ENCODE measurements at regions not wholly inside any gene's neighbourhood (a gene's known extent, or its start where the extent isn't known, plus 50 kb on each side); places are given as distances from the start of the nearest gene placed in this dataset.

GRCh38 chr4:83724485-83725335 lies 188.8 kb downstream of the GPAT3 start:
- Histone ChIP-seq H3K4me3 (ENCODE audit: low read length in 2 of 2) (no peak overlapping the region), H3K4me1 (ENCODE audit: control insufficient read depth in 2 of 2, insufficient read depth in 2 of 2, low read length in 2 of 2) (no peaks in the 10 kb centered on the region), H3K27me3 (ENCODE audit: control insufficient read depth in 2 of 2, insufficient read depth in 1 of 2, low read length in 1 of 2) (no peaks in the 10 kb centered on the region), H3K27ac (ENCODE audit: low read depth in 1 of 2, low read length in 1 of 2) (no peak overlapping the region), H3K36me3 (ENCODE audit: control insufficient read depth in 2 of 2, insufficient read depth in 2 of 2, low read length in 1 of 2) (no peaks in the 10 kb centered on the region), H3K9me3 (ENCODE audit: control insufficient read depth in 2 of 2, insufficient read depth in 1 of 2, low read length in 1 of 2) (no peaks in the 10 kb centered on the region)
- WGBS, result 95% methylated on average over 14 of the region's 14 CpGs
- no peak for DNase-seq (ENCODE audit: low read depth in 6 of 9, low spot score in 9 of 9)

- H3K4me3 ChIP-seq (ENCODE audit: low read length in 2 of 2), result no peak overlapping the region
- DNase-seq (ENCODE audit: low read depth in 6 of 9, low spot score in 9 of 9), result no peak
- H3K27me3 ChIP-seq (ENCODE audit: control insufficient read depth in 2 of 2, insufficient read depth in 1 of 2, low read length in 1 of 2), result no peaks in the 10 kb centered on the region
- no peaks in the 10 kb centered on the region for H3K36me3 ChIP-seq (ENCODE audit: control insufficient read depth in 2 of 2, insufficient read depth in 2 of 2, low read length in 1 of 2)
- 54% methylated on average over 6 of the region's 6 CpGs for WGBS
- H3K4me1 ChIP-seq (ENCODE audit: control insufficient read depth in 2 of 2, insufficient read depth in 2 of 2, low read length in 2 of 2), result no peaks in the 10 kb centered on the region
- H3K9me3 ChIP-seq (ENCODE audit: control insufficient read depth in 2 of 2, insufficient read depth in 1 of 2, low read length in 1 of 2), result no peaks in the 10 kb centered on the region
- H3K27ac ChIP-seq (ENCODE audit: low read depth in 1 of 2, low read length in 1 of 2), result no peak overlapping the region
These were observed 187.7 kb downstream of the GPAT3 start for GRCh38 chr4:83723609-83724008.

- no peak for DNase-seq (ENCODE audit: low read depth in 6 of 9, low spot score in 9 of 9)
- H3K27me3 ChIP-seq (ENCODE audit: control insufficient read depth in 2 of 2, insufficient read depth in 1 of 2, low read length in 1 of 2), result no peaks in the 10 kb centered on the region
- WGBS, result 94% methylated on average over 5 of the region's 5 CpGs
- H3K4me1 ChIP-seq (ENCODE audit: control insufficient read depth in 2 of 2, insufficient read depth in 2 of 2, low read length in 2 of 2), result no peaks in the 10 kb centered on the region
- H3K36me3 ChIP-seq (ENCODE audit: control insufficient read depth in 2 of 2, insufficient read depth in 2 of 2, low read length in 1 of 2), result no peaks in the 10 kb centered on the region
- H3K9me3 ChIP-seq (ENCODE audit: control insufficient read depth in 2 of 2, insufficient read depth in 1 of 2, low read length in 1 of 2), result no peaks in the 10 kb centered on the region
- H3K4me3 ChIP-seq (ENCODE audit: low read length in 2 of 2), result no peak overlapping the region
- H3K27ac ChIP-seq (ENCODE audit: low read depth in 1 of 2, low read length in 1 of 2), result no peak overlapping the region
These were observed 186.9 kb downstream of the GPAT3 start for GRCh38 chr4:83722730-83723269.

GRCh38 chr4:83716874-83717273 lies 181.0 kb downstream of the GPAT3 start:
- no peaks in the 10 kb centered on the region for H3K4me1 ChIP-seq (ENCODE audit: control insufficient read depth in 2 of 2, insufficient read depth in 2 of 2, low read length in 2 of 2)
- no peak for DNase-seq (ENCODE audit: low read depth in 6 of 9, low spot score in 9 of 9)
- no peak overlapping the region for H3K4me3 ChIP-seq (ENCODE audit: low read length in 2 of 2)
- no peak overlapping the region for H3K27ac ChIP-seq (ENCODE audit: low read depth in 1 of 2, low read length in 1 of 2)
- H3K36me3 ChIP-seq (ENCODE audit: control insufficient read depth in 2 of 2, insufficient read depth in 2 of 2, low read length in 1 of 2), result no peaks in the 10 kb centered on the region
- H3K9me3 ChIP-seq (ENCODE audit: control insufficient read depth in 2 of 2, insufficient read depth in 1 of 2, low read length in 1 of 2), result no peaks in the 10 kb centered on the region
- no peaks in the 10 kb centered on the region for H3K27me3 ChIP-seq (ENCODE audit: control insufficient read depth in 2 of 2, insufficient read depth in 1 of 2, low read length in 1 of 2)

- Histone ChIP-seq H3K27me3 (ENCODE audit: control insufficient read depth in 2 of 2, insufficient read depth in 1 of 2, low read length in 1 of 2) (no peaks in the 10 kb centered on the region), H3K9me3 (ENCODE audit: control insufficient read depth in 2 of 2, insufficient read depth in 1 of 2, low read length in 1 of 2) (no peaks in the 10 kb centered on the region), H3K4me3 (ENCODE audit: low read length in 2 of 2) (no peak overlapping the region), H3K27ac (ENCODE audit: low read depth in 1 of 2, low read length in 1 of 2) (no peak overlapping the region), H3K36me3 (ENCODE audit: control insufficient read depth in 2 of 2, insufficient read depth in 2 of 2, low read length in 1 of 2) (no peaks in the 10 kb centered on the region), H3K4me1 (ENCODE audit: control insufficient read depth in 2 of 2, insufficient read depth in 2 of 2, low read length in 2 of 2) (no peaks in the 10 kb centered on the region)
- no peak for DNase-seq (ENCODE audit: low read depth in 6 of 9, low spot score in 9 of 9)
These were observed 177.0 kb downstream of the GPAT3 start for GRCh38 chr4:83712890-83713289.

- Histone ChIP-seq H3K36me3 (ENCODE audit: control insufficient read depth in 2 of 2, insufficient read depth in 2 of 2, low read length in 1 of 2) (no peaks in the 10 kb centered on the region), H3K27me3 (ENCODE audit: control insufficient read depth in 2 of 2, insufficient read depth in 1 of 2, low read length in 1 of 2) (no peaks in the 10 kb centered on the region), H3K27ac (ENCODE audit: low read depth in 1 of 2, low read length in 1 of 2) (no peak overlapping the region), H3K4me1 (ENCODE audit: control insufficient read depth in 2 of 2, insufficient read depth in 2 of 2, low read length in 2 of 2) (no peaks in the 10 kb centered on the region), H3K4me3 (ENCODE audit: low read length in 2 of 2) (no peak overlapping the region), H3K9me3 (ENCODE audit: control insufficient read depth in 2 of 2, insufficient read depth in 1 of 2, low read length in 1 of 2) (no peaks in the 10 kb centered on the region)
- DNase-seq (ENCODE audit: low read depth in 6 of 9, low spot score in 9 of 9), result no peak
- 95% methylated on average over 7 of the region's 7 CpGs for WGBS
These were observed 173.7 kb downstream of the GPAT3 start for GRCh38 chr4:83709627-83710026.

GRCh38 chr4:83708500-83709175 lies 172.7 kb downstream of the GPAT3 start:
- Histone ChIP-seq H3K9me3 (ENCODE audit: control insufficient read depth in 2 of 2, insufficient read depth in 1 of 2, low read length in 1 of 2) (no peaks in the 10 kb centered on the region), H3K27me3 (ENCODE audit: control insufficient read depth in 2 of 2, insufficient read depth in 1 of 2, low read length in 1 of 2) (no peaks in the 10 kb centered on the region), H3K4me1 (ENCODE audit: control insufficient read depth in 2 of 2, insufficient read depth in 2 of 2, low read length in 2 of 2) (no peaks in the 10 kb centered on the region), H3K27ac (ENCODE audit: low read depth in 1 of 2, low read length in 1 of 2) (no peak overlapping the region), H3K36me3 (ENCODE audit: control insufficient read depth in 2 of 2, insufficient read depth in 2 of 2, low read length in 1 of 2) (no peaks in the 10 kb centered on the region), H3K4me3 (ENCODE audit: low read length in 2 of 2) (no peak overlapping the region)
- WGBS, result 85% methylated on average over 6 of the region's 6 CpGs
- DNase-seq (ENCODE audit: low read depth in 6 of 9, low spot score in 9 of 9), result no peak

- H3K27ac ChIP-seq (ENCODE audit: low read depth in 1 of 2, low read length in 1 of 2), result no peak overlapping the region
- no peak overlapping the region for H3K4me3 ChIP-seq (ENCODE audit: low read length in 2 of 2)
- H3K9me3 ChIP-seq (ENCODE audit: control insufficient read depth in 2 of 2, insufficient read depth in 1 of 2, low read length in 1 of 2), result no peaks in the 10 kb centered on the region
- no peaks in the 10 kb centered on the region for H3K4me1 ChIP-seq (ENCODE audit: control insufficient read depth in 2 of 2, insufficient read depth in 2 of 2, low read length in 2 of 2)
- no peaks in the 10 kb centered on the region for H3K36me3 ChIP-seq (ENCODE audit: control insufficient read depth in 2 of 2, insufficient read depth in 2 of 2, low read length in 1 of 2)
- H3K27me3 ChIP-seq (ENCODE audit: control insufficient read depth in 2 of 2, insufficient read depth in 1 of 2, low read length in 1 of 2), result no peaks in the 10 kb centered on the region
- no peak for DNase-seq (ENCODE audit: low read depth in 6 of 9, low spot score in 9 of 9)
- 96% methylated on average over 2 of the region's 2 CpGs for WGBS
These were observed 168.9 kb downstream of the GPAT3 start for GRCh38 chr4:83704786-83705185.

- no peaks in the 10 kb centered on the region for H3K27me3 ChIP-seq (ENCODE audit: control insufficient read depth in 2 of 2, insufficient read depth in 1 of 2, low read length in 1 of 2)
- no peak for DNase-seq (ENCODE audit: low read depth in 6 of 9, low spot score in 9 of 9)
- no peak overlapping the region for H3K27ac ChIP-seq (ENCODE audit: low read depth in 1 of 2, low read length in 1 of 2)
- H3K4me1 ChIP-seq (ENCODE audit: control insufficient read depth in 2 of 2, insufficient read depth in 2 of 2, low read length in 2 of 2), result no peaks in the 10 kb centered on the region
- H3K36me3 ChIP-seq (ENCODE audit: control insufficient read depth in 2 of 2, insufficient read depth in 2 of 2, low read length in 1 of 2), result no peaks in the 10 kb centered on the region
- WGBS, result 95% methylated on average over 1 of the region's 1 CpG
- no peak overlapping the region for H3K4me3 ChIP-seq (ENCODE audit: low read length in 2 of 2)
- H3K9me3 ChIP-seq (ENCODE audit: control insufficient read depth in 2 of 2, insufficient read depth in 1 of 2, low read length in 1 of 2), result no peaks in the 10 kb centered on the region
These were observed 167.8 kb downstream of the GPAT3 start for GRCh38 chr4:83703752-83704151.

Measured in thymus (tissue), 11 donors.